D341Med (cell line): ENCODE measurements at regions not wholly inside any gene's neighbourhood (a gene's known extent, or its start where the extent isn't known, plus 50 kb on each side); places are given as distances from the start of the nearest gene placed in this dataset.

Experiments
- DNase-seq: peaks from one replicate; pipeline ENCODE4 v3.0.0; 2012; ENCODE audit warnings: low spot score

- DNase-seq: no peak
Measured at GRCh38 chr16:8519179-8519578, 71.1 kb downstream of the TMEM114 start.

DNA sequence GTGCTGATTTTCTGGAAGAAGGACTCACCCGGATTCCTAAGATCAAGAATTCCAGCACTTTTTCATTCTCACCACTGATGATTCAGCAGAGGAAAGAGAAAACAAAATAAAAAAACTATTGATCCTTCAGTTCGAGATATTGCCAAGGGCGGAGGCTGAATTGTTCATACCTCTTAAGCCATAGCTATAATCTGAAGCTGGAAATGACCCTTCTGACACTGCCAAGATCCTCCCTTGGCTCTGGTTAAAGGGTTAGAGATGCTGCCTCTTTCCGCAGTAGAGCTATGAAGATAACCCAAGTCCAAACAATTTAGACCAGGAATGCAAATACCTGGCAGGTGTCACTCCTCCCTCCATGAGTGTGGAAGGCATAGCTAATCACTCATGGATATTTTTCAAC is 73.0 kb downstream of the TMEM114 start:
- DNase-seq: no peak

- no peak for DNase-seq
Measured at GRCh38 chr16:8516471-8516870, 73.8 kb downstream of the TMEM114 start.

- DNase-seq: no peak
Measured at GRCh38 chr16:8512941-8513624, 77.2 kb downstream of the TMEM114 start.

GRCh38 chr16:8511464-8511863 is 78.8 kb downstream of the TMEM114 start:
- no peak for DNase-seq

DNA sequence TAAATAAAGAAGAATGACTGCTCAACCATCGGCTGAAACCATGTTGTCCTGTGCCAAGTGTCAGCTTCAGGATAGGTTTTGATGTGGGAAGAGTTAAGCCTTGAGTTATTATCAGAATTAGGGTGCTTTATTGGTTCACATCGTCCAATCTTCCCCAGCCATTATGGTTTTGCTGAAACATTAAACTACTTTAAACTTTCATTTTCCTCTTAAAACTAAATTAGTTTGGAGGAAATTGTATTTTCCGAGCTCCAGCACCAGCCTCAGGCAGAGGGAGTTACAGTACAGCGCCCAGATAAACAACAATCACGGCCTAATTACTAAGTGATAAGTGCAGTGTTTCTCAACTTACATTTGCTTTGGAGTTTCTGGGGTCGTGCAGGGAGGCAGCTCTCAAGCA is 80.2 kb downstream of the TMEM114 start:
- no peak for DNase-seq

GRCh38 chr16:8505327-8505991 is 84.9 kb downstream of the TMEM114 start:
- DNase-seq: no peak

DNA sequence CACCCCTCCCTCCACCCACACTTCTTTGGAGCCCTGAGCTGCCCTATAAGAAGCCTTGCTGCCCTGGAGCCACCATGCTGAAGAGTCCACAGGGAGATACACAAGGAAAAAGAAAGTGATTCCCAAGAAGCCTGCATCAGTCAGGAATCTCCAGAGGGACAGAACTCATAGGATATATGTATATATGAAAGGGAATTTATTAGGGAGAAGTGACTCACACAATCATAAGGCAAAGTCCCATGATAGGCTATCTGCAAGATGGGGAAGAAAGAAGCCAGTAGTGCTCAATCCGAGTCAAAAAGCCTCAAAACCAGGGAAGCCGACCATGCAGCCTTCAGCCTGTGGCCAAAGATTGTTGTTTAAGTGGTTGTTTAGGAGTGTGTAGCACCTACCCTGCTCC is 87.9 kb downstream of the TMEM114 start:
- no peak for DNase-seq

GRCh38 chr16:8500351-8500750 is 90.0 kb downstream of the TMEM114 start:
- no peak for DNase-seq

- no peak for DNase-seq
Measured at GRCh38 chr16:8496364-8496763, 93.9 kb downstream of the TMEM114 start.

DNA sequence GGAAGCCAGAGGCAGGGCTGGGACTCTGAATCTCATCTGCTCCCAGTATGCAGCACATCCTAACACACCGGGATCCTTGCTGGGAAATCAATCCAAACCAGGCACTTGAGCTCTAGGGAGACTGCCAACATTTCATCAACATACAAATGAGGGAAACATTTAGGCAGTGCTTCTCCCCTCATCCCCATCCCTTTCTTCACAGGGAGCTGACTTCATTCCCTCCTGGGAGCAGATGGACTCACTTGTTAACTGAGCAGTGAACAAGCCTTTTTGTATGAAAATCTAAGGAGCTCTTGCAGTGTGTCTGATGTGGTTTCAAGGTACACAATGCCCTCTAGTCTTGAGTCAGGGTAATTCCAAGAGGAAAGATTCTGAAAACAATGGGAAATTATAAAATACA is 96.3 kb downstream of the TMEM114 start:
- no peak for DNase-seq

DNA sequence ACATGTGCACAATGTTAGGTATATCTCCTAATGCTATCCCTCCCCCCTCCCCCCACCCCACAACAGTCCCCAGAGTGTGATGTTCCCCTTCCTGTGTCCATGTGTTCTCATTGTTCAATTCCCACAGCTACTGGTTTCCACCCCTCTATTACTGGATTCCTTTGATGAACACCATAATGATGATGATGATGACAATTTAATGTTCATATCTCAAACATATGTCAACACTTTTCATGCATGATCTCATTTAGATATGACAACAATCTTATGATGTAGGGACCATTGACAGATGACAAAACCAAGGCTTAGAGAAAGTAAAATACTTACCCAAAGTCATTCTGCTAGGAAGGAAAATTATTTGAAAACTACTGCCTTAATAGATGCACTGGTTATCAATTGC is 97.6 kb downstream of the TMEM114 start:
- DNase-seq: no peak

GRCh38 chr16:8489580-8489979 is 100.7 kb downstream of the TMEM114 start:
- no peak for DNase-seq

GRCh38 chr16:8486985-8487384 is 103.3 kb downstream of the TMEM114 start:
- DNase-seq: no peak

DNA sequence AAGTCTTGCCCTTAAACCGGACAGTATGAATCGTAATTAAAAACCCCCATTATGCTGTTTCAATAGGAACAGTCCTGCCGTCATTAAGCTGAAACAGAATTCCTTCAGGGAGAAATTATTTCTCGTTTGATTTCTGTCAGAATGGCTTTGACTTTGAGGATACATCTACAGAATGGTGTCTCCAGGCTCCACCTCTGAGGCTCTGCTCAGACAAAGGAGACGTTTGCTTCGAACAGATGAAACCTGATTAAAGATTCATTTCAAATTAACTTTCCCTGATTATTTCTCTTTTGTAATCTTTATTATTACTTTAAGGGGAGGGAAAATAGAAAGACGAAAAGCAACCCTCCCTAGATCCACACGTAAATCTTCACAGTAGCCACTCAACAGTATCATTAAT is 106.9 kb downstream of the TMEM114 start:
- DNase-seq: no peak

DNA sequence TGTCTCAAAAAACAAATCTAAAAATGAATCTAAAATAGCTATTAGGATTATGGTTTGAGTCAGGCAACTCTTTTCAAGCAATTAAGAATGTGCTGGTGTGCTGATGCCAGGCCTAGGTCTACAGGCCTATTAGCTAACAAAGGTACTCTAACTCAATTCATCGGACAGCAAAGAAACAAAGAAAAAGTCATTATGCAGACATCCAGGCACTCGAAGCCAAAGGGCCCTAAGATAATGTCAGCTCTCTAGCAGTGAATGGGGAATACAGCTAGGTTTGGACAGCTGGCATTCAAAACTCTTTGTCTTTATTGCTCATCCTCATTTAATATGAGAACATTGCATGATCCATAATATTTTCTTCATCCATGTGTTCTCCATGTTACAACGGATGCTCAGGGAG is 108.5 kb downstream of the TMEM114 start:
- no peak for DNase-seq

GRCh38 chr16:8476824-8477223 is 113.5 kb downstream of the TMEM114 start:
- no peak for DNase-seq

- peak; percentile 45 for DNase-seq
Measured at GRCh38 chr16:8474587-8474986, 115.7 kb downstream of the TMEM114 start.

DNA sequence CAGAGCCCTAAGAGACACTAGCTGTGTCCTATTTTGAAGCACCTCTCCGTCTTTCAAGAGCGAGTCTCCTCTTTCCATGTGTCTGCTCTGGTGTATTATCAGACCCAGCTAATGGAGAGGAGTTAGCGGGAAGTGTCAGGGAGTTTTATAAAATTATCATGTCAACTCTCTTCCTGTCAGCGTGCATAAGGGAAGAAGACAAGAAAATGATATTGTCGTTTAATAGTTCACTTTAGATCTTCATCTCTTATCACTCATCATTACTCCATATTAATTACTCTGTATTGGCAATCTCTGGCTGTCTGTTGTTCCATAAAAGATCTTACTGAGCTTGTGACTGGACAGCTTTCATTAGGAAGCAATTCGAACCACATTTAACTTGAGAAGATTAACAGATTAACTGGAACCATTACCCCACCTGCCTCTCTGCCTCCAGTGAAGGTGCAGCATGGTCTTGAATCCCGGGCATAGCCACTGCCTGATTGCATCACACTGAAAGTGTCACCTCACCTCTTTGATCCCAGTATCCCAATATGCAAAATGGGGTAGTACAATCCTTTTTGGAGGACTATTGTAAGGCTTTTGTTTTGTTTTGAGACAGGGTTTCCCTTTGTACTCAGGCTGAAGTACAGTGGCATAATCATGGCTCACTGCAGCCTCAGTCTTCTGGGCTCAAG is 121.1 kb downstream of the TMEM114 start:
- no peak for DNase-seq

- no peak for DNase-seq
Measured at GRCh38 chr16:8464979-8465378, 125.3 kb downstream of the TMEM114 start.

DNA sequence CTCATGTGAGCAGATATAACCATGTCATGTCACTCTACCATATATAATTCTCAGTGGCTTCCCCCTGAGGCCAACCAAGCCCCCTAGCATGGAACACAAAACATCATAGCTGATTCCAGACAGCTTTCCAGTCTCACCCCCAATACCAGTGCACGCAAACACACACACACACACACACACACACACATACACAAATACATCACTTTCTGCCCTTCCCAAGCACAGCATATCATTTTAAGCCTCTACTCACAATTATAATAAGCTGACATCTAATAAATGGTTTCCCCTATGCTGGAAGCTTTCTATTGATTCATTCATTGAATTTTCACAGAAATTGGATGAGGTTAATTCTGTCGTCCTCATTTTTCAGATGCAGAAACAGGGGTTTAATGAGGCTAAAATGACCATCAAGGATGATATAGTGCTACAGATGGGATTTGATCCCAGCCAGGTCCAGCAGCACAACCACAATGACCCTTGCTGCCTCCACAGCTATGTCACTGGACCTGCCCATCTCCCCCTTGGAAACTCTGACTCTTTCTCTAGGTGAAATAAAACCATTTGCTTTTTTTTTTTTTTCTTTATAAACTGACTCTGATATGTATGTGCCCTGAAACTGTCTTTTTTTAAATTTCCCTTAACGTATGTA is 131.1 kb downstream of the TMEM114 start:
- no peak for DNase-seq

- DNase-seq: no peak
Measured at GRCh38 chr16:8458481-8459046, 131.7 kb downstream of the TMEM114 start.

DNA sequence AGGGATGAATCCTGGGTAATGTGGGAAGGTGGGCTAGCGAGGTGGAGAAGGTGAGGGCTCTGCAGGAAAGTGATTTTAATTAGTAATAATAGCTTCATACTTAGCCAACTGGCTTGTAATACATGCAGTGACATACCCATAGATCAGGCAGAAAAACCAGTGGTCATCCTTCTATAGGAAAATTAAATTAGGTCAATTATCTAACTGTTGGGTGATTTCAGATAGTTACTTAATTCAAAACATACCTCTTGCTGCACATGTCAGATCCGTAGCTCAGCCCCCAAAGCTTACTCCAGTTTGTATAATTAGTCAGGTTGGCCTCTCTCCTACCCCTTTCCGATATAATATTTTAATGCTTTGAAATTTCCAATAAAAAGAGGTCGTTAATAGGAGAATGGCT is 137.0 kb downstream of the TMEM114 start:
- DNase-seq: no peak
